Erythroblast (primary cell): ENCODE measurements at regions not wholly inside any gene's neighbourhood (a gene's known extent, or its start where the extent isn't known, plus 50 kb on each side); places are given as distances from the start of the nearest gene placed in this dataset.

ENCODE experiments used
- DNase-seq, 2 experiments: peaks; one replicate each; lab custom pipeline; 2025; lab: John Stamatoyannopoulos, UW
- GATA1 ChIP-seq: IDR thresholded peaks from 2 replicates; pipeline ENCODE4 v1.6.1; 2011; ENCODE audit warnings: low read depth, mild to moderate bottlenecking, control low read depth, low read length, moderate library complexity
- POLR2A ChIP-seq: IDR thresholded peaks from 2 replicates; pipeline ENCODE4 v1.6.1; 2011; ENCODE audit warnings: mild to moderate bottlenecking, low read length

DNA sequence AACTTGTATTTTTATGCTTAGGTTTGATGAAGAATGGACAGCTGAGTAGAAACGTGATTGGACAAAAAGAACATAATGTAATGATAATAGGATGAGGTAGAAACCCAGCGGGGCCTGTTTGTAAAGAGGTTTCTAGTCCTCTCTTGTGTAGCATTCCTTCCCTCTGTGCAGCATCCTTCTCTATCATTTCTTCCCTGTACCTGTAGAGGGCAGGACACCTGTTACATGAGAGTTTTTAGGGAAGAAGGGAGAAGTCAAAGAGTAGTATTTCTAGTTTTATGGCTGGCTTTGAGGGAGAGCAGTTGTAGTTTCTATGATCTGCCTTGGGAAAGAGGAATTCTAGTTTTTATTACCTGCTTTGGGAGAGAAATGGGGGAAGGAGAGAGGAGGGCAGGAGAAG is 162.1 kb upstream of the FST start:
- TF ChIP-seq GATA1 (no peak), POLR2A (no peak)
- no peak for DNase-seq

DNA sequence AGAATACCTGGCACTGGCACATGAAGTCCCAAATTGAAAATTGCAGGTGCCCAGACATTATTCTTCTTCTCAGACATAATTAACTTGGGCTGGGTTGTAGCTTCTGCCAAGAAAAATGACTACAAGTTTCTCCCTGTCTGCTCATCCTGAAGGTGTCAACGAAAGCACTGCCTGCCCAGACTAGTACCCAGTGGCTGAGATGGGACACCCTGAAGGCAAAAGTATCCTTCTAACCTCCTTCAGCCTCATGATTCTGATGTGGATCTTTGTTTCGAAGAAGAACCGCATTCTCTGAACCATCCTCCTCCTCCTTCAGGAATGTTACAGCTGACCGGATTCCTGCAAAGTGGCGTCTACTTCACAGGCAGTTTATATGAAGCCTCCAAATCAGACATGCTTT is 161.1 kb upstream of the FST start:
- TF ChIP-seq POLR2A (no peak), GATA1 (no peak)
- no peak for DNase-seq

DNA sequence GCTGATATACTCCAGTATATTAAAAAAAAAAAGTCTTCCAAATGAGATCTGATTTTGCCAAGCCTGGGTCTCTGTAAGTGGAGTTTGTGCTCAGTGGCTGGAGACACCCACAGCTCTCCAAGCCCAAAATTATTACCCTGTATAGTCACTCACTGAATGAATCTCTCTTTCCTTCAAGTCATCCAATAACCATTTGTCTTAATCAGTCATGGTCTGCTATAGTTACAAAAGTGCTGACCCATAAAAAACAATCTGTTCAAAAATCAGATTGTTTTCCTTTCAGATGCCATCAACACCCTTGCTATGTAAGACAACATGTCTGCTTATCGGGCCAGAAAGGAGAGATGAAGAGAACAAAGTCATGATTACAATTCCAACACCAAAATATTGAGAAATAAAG is 159.4 kb upstream of the FST start:
- DNase-seq = no peak
- no peak for TF ChIP-seq GATA1
- no peak for TF ChIP-seq POLR2A

DNA sequence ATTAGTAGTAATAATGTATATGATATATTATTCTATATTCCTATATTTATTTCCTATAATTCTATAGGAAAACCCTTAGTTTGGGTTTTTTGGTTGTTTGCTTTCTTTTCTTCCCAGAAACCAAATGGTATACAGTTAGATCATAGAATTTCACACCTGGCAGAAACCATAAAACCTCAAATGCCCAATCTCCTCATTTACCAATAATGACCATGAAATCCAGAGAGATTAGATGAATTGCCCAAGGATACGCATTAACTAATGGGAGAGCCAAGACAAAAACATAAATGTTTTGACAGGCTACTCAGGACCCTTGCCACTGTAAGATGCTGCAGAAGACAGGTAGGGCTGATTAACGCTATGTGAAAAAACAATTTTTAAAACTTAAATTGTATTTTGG is 158.7 kb upstream of the FST start:
- TF ChIP-seq GATA1 = no peak
- TF ChIP-seq POLR2A = no peak
- no peak for DNase-seq

DNA sequence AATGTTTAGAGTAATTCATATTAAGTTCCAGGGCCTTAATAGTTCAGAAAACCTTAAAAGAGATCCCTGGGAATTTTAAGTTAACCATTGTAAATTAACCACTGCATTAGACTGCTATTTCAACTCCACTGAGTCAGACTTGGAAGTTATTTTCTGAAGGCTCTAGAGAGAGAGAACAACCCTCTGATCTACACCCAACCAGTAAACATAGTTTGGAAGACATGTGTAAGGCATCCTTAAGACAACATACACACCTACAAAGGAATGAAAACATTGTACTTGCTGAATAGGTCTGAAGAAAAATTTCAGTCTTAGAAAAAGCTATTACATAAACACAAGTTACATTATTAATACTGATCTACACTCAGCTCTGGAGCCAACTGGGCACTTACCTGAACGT is 158.2 kb upstream of the FST start:
- no peak for TF ChIP-seq POLR2A
- no peak for TF ChIP-seq GATA1
- DNase-seq = no peak

DNA sequence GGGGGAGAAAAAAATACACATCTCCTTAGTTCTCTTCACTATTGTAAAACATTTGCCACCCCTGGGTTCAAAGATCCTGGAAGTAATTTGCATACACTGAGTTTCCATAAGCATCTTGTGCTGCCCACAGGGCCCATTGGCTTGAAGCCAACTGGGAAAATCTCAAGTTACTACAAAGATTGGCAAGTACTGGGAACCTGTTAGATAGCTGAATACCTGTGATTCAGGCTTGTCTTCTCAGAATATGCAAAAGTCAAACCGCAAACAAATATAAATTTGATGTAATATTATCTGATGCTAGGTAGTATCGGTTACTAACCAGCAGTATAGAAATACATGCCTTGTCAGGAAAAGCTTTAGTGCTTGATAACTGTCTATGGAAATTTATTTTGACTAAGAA is 156.9 kb upstream of the FST start:
- TF ChIP-seq GATA1 = no peak
- no peak for TF ChIP-seq POLR2A
- no peak for DNase-seq

DNA sequence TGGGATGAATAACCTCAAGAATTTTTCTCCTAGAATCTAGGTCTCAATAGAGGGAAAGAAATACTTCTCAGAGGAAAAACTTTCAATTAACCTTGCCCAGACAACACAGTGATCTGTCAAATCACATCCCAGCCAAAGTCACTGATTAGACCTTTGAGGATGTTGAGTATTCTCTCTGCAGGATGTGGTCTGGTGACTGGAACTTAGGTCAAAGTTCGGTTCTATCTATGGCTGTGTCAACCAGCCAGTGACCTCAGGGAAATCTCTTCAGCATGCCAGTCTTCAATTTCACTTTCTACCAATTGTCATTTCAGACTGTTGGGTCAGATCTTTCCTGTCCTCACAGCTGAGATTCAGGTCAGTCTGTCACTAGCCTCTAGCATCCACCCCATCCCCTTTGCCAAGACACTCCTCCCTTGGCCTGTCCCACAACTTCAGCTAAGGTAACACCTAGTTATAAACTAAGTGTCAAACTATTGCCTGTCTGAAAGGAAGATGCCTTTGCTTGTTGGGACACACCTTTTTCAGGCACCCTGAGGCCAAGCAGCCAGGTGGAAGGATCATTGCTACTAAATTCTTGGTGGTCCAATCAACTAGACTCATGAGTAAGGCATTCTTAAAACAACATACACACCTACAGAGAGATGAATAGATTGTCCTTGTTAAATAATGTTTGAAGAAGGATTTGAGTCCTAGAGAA is 156.3 kb upstream of the FST start:
- TF ChIP-seq POLR2A = no peak
- TF ChIP-seq GATA1 = no peak
- DNase-seq = no peak

DNA sequence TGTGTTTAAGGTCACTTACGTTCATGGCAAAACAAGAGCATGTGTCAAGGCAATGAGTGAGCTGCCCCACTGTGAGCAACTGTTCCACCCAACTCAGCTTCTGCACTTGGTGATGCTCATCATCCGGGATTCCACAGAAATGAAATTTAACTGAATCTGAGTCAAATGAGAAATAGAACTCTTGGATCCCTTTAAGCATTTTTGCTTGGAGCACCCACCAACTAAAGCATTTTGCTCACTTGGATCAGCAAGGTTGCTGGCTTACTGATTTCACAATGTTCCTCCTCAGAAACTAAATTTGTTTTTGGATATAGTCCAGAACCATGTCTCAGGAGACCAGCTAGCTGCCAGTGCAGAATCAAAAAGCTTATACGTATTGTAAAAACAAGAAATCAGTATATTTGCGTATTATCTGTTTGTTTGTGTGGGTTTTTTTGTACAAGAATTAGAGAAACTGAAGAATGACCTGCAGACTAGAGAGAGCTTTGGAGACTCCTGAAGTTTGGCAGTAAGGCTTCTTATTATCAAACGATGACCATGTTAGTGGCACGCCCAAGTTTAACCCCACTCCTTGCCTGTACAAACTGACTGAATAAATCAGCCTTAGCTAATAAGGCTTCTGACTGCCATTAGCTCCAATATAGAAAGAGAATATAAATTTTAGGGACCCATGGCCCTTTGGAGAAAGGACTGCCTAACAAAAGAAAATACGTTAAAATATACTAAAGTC is 153.8 kb upstream of the FST start:
- no peak for TF ChIP-seq POLR2A
- no peak for TF ChIP-seq GATA1

DNA sequence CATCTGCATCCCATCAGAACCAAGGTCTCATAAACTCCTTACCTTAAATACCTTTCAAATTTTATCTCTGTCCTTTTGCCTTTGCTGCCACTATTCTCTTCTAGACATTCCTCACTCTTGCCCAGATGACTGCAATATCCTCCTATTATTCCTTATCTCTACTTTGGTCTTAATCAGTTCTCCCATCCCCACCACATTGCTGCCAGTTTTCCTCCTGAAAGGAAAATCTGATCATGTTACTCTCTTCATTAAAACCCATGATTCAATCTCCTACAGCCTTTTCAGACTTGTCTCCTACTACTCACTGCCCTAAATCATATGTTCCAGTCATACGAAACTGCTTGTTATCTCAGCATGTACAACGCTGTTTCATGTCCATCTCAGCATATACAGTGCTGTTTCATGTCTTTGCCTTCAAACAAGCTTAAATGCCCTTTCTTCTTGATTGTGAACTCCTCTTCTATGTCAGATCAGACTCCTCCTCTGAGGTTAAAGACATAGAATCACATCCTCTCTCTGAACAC is 152.6 kb upstream of the FST start:
- no peak for DNase-seq
- TF ChIP-seq GATA1 (no peak), POLR2A (no peak)

More for the DNA sequence above, 153.8 kb upstream of the FST start:
- DNase-seq = no peak

DNA sequence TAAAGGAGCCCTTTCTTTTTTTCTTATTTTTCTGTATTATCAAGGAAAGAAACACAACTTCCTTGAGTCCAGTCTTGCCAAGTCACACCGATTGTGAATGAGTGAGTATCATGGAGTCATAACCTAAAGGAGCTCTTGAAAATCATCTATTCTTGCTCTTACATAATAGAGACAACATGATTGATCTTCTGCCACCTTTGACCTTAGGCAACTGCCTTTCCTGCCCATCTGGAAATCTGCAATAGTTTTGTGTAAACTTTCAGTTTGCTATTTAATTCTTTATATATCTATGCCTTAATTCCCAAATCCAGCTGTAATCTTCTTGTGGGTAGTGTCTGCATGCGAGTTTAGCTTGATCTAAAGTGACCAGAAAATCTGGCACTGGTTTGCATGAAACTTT is 149.9 kb upstream of the FST start:
- DNase-seq = no peak
- no peak for TF ChIP-seq GATA1
- TF ChIP-seq POLR2A = no peak

DNA sequence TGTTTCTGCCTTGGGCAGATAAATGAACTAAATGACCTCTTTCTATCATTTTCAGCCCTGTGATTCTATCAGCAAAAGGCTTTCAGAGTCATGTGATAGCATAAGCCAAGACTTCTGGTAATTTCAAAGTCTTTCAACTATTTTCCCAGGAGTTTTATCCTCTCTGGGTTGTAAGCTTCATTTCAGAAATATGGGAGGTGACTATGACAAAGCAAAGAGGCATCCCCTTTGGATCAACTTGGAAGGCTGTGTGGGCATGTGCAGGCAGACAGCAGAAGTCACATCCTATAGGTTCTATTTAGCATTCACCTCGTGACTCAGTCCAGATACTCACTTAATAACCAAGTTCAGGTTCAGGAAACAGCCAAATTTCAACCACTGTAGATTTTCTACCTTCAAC is 149.0 kb upstream of the FST start:
- TF ChIP-seq GATA1 (no peak), POLR2A (no peak)
- DNase-seq = no peak

DNA sequence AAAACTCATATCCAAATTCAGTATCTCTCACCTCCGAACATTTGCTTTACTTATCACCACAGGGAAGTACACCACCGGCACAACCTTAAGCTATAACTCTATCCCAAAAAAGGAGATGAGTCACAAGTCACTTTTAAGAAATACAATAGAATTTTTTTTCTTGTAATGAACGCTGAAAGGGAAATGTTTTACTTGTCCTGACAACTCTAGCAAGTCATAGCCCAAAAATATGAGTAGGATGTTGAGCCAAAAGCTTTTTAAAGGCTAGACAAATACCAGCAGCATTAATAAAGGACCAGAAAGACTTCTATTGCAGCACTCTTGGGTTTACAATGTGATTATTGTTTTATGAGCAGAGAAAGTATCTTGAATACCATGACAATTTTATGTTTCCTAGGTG is 147.3 kb upstream of the FST start:
- no peak for DNase-seq
- TF ChIP-seq GATA1 (no peak), POLR2A (no peak)

DNA sequence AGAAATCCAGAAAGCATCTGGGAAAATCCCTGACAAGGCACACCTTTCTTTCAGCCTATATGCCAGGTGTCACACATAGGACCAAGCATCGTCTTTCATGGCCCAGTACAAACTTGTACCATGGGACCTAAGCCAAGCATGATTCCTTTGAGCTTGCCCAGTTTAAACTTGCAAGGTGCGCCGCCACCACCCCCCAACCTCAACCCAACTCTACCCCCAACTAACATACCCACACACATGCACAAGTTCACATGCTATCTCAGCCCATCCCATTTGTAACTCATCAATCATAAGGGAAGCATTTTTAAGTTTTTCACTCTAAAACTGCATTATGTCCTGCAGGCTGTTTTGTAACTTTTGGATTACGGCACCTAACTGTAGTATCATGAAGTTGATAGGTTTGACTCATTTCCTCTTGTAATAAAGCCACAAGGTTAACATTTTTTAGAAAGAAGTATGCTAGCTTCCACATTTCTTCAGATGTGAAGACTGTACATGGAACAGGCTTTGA is 145.9 kb upstream of the FST start:
- TF ChIP-seq POLR2A = no peak
- TF ChIP-seq GATA1 = no peak
- no peak for DNase-seq

DNA sequence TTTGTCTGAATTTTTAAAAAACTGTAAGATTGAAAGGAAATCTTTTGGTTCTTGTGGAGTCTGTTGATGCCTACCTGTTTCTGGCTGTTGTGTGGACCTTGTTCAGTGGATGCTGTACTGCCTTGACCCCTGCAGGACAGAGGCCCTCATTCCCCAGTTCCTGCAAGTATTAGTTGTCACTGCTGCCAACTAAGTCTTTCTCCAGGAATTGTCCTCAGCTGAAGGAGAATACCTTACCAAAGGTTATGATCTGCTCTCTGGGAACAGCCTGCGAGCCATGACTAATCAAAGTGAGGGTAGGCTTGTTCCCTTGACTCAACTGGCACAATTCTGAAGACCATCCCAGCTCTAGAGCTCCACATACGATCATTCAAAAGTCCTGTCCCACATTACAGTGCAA is 145.3 kb upstream of the FST start:
- peak; percentile 2 to 5 for DNase-seq
- TF ChIP-seq GATA1 = no peak
